Endodermal cell (in vitro differentiated cells): ENCODE measurements at regions not wholly inside any gene's neighbourhood (a gene's known extent, or its start where the extent isn't known, plus 50 kb on each side); places are given as distances from the start of the nearest gene placed in this dataset.

Experiments used
- DNase-seq: peaks from one replicate; pipeline ENCODE4 v3.0.0-alpha.2; 2017
- H3K27ac ChIP-seq: 2 replicates; pipeline ENCODE4 v1.5.1; 2013; ENCODE audit warnings: mild to moderate bottlenecking, low read depth, low read length, moderate library complexity
- H3K27me3 ChIP-seq: 2 replicates; pipeline ENCODE4 v1.6.1; 2013; ENCODE audit warnings: mild to moderate bottlenecking, low read length, moderate library complexity; ENCODE audit not compliant: insufficient read depth, control insufficient read depth, poor library complexity, severe bottlenecking
- H3K36me3 ChIP-seq: 2 replicates; pipeline ENCODE4 v1.7.0; 2013; ENCODE audit warnings: mild to moderate bottlenecking, low read length, moderate library complexity; ENCODE audit not compliant: control insufficient read depth, insufficient read depth
- H3K4me1 ChIP-seq: one replicate; pipeline ENCODE4 v1.7.0; 2013; ENCODE audit warnings: low read length; ENCODE audit not compliant: control insufficient read depth, insufficient read depth
- H3K4me3 ChIP-seq: 2 replicates; pipeline ENCODE4 v1.5.1; 2013; ENCODE audit warnings: mild to moderate bottlenecking, low read length, moderate library complexity
- H3K9ac ChIP-seq: 2 replicates; pipeline ENCODE4 v1.6.1; 2013; ENCODE audit warnings: mild to moderate bottlenecking, low read length, moderate library complexity; ENCODE audit not compliant: poor library complexity, severe bottlenecking; ENCODE audit errors: extremely low read depth
- H3K9me3 ChIP-seq: 2 replicates; pipeline ENCODE4 v1.6.1; 2013; ENCODE audit warnings: mild to moderate bottlenecking, low read length, moderate library complexity; ENCODE audit not compliant: control insufficient read depth
- H3K27ac Mint-ChIP-seq: 2 replicates; pipeline ENCODE4 v1.8.0; 2020; ENCODE audit warnings: mixed read lengths
- H3K27me3 Mint-ChIP-seq: 2 replicates; pipeline ENCODE4 v1.8.0; 2021; ENCODE audit warnings: mild to moderate bottlenecking, mixed read lengths; ENCODE audit not compliant: insufficient read depth
- H3K36me3 Mint-ChIP-seq: 2 replicates; pipeline ENCODE4 v1.8.0; 2020; ENCODE audit warnings: low read depth, mixed read lengths
- H3K4me1 Mint-ChIP-seq: 2 replicates; pipeline ENCODE4 v1.8.0; 2020; ENCODE audit warnings: mixed read lengths
- H3K4me3 Mint-ChIP-seq: 2 replicates; pipeline ENCODE4 v1.8.0; 2020; ENCODE audit warnings: mild to moderate bottlenecking, moderate library complexity, mixed read lengths
- H3K9me3 Mint-ChIP-seq: 2 replicates; pipeline ENCODE4 v1.8.0; 2020; ENCODE audit warnings: mild to moderate bottlenecking, mixed read lengths
- CTCF ChIP-seq: fragments of 200-600 bp; sonication (generic); conservative IDR thresholded peaks from 2 replicates; pipeline ENCODE4 v1.5.0; 2021; ENCODE audit warnings: antibody characterized with exemption, mild to moderate bottlenecking
- WGBS, 2 experiments: methylation state at CpG; one replicate each; pipeline versions ENCODE4 v1.1.5 to v1.1.7; 2013; ENCODE audit warnings: missing lambda C conversion rate in 2 of 2, mixed read lengths in 1 of 2; ENCODE audit not compliant: insufficient coverage in 1 of 2, insufficient read length in 1 of 2; 5-methylcytosine and 5-hydroxymethylcytosine counted together

GRCh38 chr9:11158063-11158462 is 545.3 kb upstream of the PTPRD start:
- H3K9me3 Mint-ChIP-seq, result peaks cover 9% of the 10 kb centered on the region
- no peak overlapping the region for H3K9ac ChIP-seq
- peaks cover 19% of the 10 kb centered on the region for H3K9me3 ChIP-seq
- no peak for DNase-seq
- H3K27ac Mint-ChIP-seq, result no peak overlapping the region
- no peak overlapping the region for H3K4me3 Mint-ChIP-seq
- no peak for TF ChIP-seq CTCF
- H3K4me1 Mint-ChIP-seq, result no peaks in the 10 kb centered on the region
- no peaks in the 10 kb centered on the region for H3K4me1 ChIP-seq
- H3K36me3 ChIP-seq, result no peaks in the 10 kb centered on the region
- no peak overlapping the region for H3K4me3 ChIP-seq
- H3K27ac ChIP-seq, result no peak overlapping the region
- no peaks in the 10 kb centered on the region for H3K36me3 Mint-ChIP-seq
- H3K27me3 Mint-ChIP-seq, result no peaks in the 10 kb centered on the region
- 86% methylated on average over 1 of the region's 1 CpG; no CpG with 5 or more reads in 1 of the 2 experiments for WGBS, 2 experiments
- no peaks in the 10 kb centered on the region for H3K27me3 ChIP-seq

GRCh38 chr9:11158676-11159075 is 545.9 kb upstream of the PTPRD start:
- Histone ChIP-seq H3K9me3 (peaks cover 21% of the 10 kb centered on the region), H3K27ac (no peak overlapping the region), H3K4me1 (no peaks in the 10 kb centered on the region), H3K9ac (no peak overlapping the region), H3K36me3 (no peaks in the 10 kb centered on the region), H3K27me3 (no peaks in the 10 kb centered on the region), H3K4me3 (no peak overlapping the region)
- Mint-ChIP-seq H3K36me3 (no peaks in the 10 kb centered on the region), H3K9me3 (peaks cover 10% of the 10 kb centered on the region), H3K27ac (no peak overlapping the region), H3K4me1 (no peaks in the 10 kb centered on the region), H3K27me3 (no peaks in the 10 kb centered on the region), H3K4me3 (no peak overlapping the region)
- TF ChIP-seq CTCF, result no peak
- DNase-seq, result no peak

- H3K27me3 ChIP-seq, result no peaks in the 10 kb centered on the region
- H3K27ac Mint-ChIP-seq, result no peak overlapping the region
- DNase-seq, result no peak
- no peaks in the 10 kb centered on the region for H3K4me1 ChIP-seq
- H3K27me3 Mint-ChIP-seq, result no peaks in the 10 kb centered on the region
- H3K4me1 Mint-ChIP-seq, result no peaks in the 10 kb centered on the region
- no peaks in the 10 kb centered on the region for H3K36me3 Mint-ChIP-seq
- peaks cover 21% of the 10 kb centered on the region for H3K9me3 ChIP-seq
- H3K9me3 Mint-ChIP-seq, result peaks cover 10% of the 10 kb centered on the region
- WGBS, 2 experiments, result 100% methylated on average over 1 of the region's 1 CpG; no CpG with 5 or more reads in 1 of the 2 experiments
- no peak overlapping the region for H3K27ac ChIP-seq
- no peak for TF ChIP-seq CTCF
- no peak overlapping the region for H3K4me3 Mint-ChIP-seq
- H3K9ac ChIP-seq, result no peak overlapping the region
- H3K36me3 ChIP-seq, result no peaks in the 10 kb centered on the region
- H3K4me3 ChIP-seq, result no peak overlapping the region
Observed at GRCh38 chr9:11159318-11159862, 546.6 kb upstream of the PTPRD start.
